ENCODE measurements at regions not wholly inside any gene's neighbourhood (a gene's known extent, or its start where the extent isn't known, plus 50 kb on each side); places are given as distances from the start of the nearest gene placed in this dataset.

- no peak for DNase-seq (ENCODE audit: low read depth)
Observed at GRCh38 chr18:78769502-78770105, 210.0 kb upstream of the SALL3 start.

- DNase-seq (ENCODE audit: low read depth), result no peak
Observed at GRCh38 chr18:78770139-78770822, 209.3 kb upstream of the SALL3 start.

GRCh38 chr18:78770823-78771139 lies 208.8 kb upstream of the SALL3 start:
- DNase-seq (ENCODE audit: low read depth), result no peak

GRCh38 chr18:78771496-78772359 lies 207.9 kb upstream of the SALL3 start:
- no peak for DNase-seq (ENCODE audit: low read depth)

- no peak for DNase-seq (ENCODE audit: low read depth)
Observed at GRCh38 chr18:78772360-78773302, 207.0 kb upstream of the SALL3 start.

- no peak for DNase-seq (ENCODE audit: low read depth)
Observed at GRCh38 chr18:78773303-78773755, 206.3 kb upstream of the SALL3 start.

- DNase-seq (ENCODE audit: low read depth), result no peak
Observed at GRCh38 chr18:78773819-78774218, 205.8 kb upstream of the SALL3 start.

- DNase-seq (ENCODE audit: low read depth), result no peak
Observed at GRCh38 chr18:78774741-78775141, 204.9 kb upstream of the SALL3 start.

DNA sequence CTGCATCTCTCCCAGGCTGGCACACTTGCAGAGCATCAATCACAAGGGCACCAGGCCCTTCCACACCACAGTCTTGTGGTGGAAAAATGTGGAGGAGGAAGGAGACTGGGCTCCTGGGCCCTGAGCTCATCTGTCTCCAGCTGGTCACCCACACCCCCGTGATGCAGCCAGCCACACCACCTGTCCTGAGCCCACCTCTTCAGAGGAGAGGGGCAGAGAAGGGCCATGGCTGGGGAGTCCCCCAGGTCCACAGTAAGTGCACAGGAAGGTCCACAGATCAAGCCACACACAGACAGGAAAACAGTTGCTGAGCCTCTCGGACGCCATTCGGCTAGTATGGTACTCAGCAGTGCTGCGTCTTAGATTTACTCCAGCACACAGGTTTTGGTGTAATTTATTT lies 203.5 kb upstream of the SALL3 start:
- DNase-seq (ENCODE audit: low read depth), result no peak

- DNase-seq (ENCODE audit: low read depth), result no peak
Observed at GRCh38 chr18:78776706-78777285, 202.8 kb upstream of the SALL3 start.

- DNase-seq (ENCODE audit: low read depth), result no peak
Observed at GRCh38 chr18:78777992-78778391, 201.6 kb upstream of the SALL3 start.

- no peak for DNase-seq (ENCODE audit: low read depth)
Observed at GRCh38 chr18:78778651-78779050, 201.0 kb upstream of the SALL3 start.

DNA sequence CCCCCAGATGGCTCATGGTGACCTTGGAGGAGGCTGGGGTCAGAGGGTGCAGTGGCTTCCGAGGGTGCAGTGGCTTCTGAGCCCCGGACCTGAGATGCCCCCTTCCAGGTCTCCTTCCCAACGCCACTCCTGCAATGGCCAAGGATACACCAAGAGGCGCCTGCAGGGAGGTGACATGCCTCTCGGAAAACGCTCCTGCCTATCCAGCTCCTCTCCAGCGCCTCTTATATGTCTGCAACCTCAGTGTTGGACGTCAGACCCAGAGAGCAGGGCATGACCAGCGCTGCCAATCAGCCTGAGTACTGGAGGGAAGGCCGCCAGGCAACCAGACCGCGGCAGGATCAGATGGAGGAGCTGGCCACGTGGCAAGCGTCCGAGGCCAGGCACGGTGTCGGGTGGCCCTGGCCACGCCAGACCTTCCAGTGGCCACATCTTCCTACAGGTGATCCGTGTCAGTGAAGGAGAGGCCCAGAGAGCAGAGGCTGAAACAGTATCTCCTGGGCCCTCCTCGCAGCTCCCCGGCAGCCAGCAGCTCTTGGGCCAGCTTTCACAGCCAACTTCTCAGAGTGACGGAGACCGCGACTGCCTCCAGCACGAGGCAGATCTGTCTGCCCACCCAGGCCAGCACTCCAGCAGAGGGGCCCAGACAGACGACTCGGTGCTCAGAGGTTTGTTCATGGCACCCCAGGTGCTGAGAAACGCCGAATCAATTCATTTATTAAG lies 199.5 kb upstream of the SALL3 start:
- DNase-seq (ENCODE audit: low read depth), result no peak

- no peak for DNase-seq (ENCODE audit: low read depth)
Observed at GRCh38 chr18:78780719-78781600, 198.7 kb upstream of the SALL3 start.

- no peak for DNase-seq (ENCODE audit: low read depth)
Observed at GRCh38 chr18:78781601-78781960, 198.0 kb upstream of the SALL3 start.

- no peak for DNase-seq (ENCODE audit: low read depth)
Observed at GRCh38 chr18:78782951-78783563, 196.6 kb upstream of the SALL3 start.

DNA sequence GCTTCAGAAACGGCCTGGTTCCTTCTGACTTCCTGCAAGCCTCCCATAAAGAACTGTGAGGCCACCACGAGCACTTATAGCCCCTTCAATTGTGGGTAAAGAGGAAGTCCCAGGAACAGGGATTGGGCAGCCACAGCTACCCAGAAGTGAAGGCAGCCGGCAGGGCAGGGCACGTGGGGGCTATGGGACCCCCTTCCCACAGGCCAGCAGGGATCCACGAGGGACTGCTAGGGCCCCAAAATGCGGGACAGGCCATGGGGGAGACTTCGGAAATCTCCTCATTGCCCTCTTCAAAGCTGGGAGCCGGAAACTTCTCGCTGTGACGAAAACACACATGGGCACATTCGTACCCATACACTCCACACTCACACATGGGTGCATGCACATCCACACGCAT lies 196.1 kb upstream of the SALL3 start:
- DNase-seq (ENCODE audit: low read depth), result no peak

GRCh38 chr18:78784861-78785260 lies 194.8 kb upstream of the SALL3 start:
- no peak for DNase-seq (ENCODE audit: low read depth)

GRCh38 chr18:78785706-78786105 lies 193.9 kb upstream of the SALL3 start:
- no peak for DNase-seq (ENCODE audit: low read depth)

Measured in Daoy (cell line).